ENCODE measurements at regions not wholly inside any gene's neighbourhood (a gene's known extent, or its start where the extent isn't known, plus 50 kb on each side); places are given as distances from the start of the nearest gene placed in this dataset.
A peak's percentile ranks its signal among the peaks of the same experiment; 100 is the strongest.

DNA sequence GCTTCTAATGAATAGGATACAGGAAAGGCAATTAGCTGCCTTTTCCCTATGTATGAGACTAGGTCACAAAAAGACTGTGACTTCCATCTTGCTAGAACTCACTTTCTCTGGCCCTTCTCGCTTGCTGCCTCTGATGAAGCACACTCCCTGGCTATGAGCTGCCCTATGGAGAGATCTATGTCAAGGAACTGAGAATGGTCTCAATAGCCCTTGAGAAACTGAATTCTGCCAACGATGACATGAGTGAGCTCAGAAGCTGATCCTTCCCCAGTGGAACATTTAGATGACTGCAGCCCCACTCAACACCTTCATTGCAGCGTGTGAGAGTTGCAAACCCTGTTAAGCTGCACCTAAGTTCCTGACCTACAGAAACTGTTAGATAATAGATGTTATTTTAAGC lies 309.8 kb downstream of the COG6 start:
- no peak for DNase-seq (ENCODE audit: low read depth in 2 of 3, low spot score in 2 of 3)

DNA sequence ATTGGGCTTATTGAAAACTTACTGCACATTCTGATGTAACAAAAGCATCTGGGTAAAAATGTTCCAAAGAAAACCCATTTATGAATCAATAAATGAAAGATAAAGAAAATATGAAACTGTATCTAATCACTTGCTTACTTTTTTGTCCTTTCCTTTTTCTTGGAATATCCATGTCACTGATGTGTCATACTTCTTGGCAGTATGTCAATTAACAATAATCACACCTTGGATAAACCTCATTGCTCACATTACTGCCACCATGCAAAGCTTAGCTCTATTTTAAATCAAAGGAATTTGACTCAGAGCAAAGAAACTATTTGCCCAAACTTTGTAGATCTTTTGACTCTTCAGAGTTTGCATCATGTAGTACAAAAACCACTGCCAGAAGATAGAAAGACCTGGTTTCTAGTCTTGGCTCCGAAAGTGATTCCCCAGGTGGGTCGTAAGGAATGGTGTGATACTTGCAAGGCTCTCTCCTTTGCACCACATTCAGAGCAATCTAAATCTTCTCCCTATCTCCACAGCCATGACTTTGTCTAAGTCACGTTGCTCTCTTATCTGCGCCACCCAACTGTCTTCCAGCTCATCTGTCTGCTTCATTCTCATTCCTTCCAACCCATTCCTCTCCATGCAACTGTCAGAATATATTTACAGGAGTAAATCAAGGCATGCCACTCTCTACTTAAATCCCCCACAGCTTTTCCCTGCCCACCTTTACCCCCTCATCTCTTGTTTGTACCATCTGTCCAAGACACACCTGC lies 311.9 kb downstream of the COG6 start:
- no peak for DNase-seq (ENCODE audit: low read depth in 2 of 3, low spot score in 2 of 3)

DNA sequence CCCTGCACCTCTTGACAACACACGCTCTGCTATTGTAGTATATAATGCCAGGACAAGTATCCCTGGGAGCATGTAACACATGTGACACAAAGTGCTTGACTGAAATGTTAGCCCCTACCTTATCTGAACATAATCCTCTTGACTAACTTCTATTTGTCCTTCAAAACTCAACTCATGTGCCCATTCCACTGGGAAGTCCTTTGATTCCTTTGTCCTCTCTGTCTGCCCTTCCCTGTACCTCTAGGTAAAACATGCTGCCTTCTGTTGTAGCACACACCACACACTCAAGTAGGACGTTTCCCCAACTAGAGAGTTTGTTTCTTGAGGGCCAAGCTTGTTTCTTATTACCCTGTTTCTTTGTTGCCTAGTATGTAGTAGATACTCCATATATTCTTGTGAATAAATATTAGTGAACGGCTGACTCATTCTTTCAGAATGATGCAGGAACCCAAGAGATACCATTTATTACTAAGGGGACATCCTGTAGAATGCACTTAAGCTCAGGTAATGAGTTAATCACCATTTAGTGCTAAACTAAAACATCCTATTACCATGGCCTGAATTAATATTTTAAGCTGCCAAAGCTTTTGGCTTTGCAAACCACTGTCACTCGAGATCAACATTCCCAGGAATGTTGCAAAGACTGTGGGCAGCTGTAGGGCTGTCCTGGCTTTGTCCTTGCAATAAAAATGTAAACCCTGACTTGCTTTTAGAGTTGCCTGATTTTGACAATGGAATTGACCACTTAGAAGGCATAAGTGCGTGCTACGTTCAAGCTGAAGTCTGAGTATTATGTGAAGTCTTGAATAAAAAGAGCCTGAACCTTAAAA lies 313.4 kb downstream of the COG6 start:
- DNase-seq (ENCODE audit: low read depth in 2 of 3, low spot score in 2 of 3) = no peak

DNA sequence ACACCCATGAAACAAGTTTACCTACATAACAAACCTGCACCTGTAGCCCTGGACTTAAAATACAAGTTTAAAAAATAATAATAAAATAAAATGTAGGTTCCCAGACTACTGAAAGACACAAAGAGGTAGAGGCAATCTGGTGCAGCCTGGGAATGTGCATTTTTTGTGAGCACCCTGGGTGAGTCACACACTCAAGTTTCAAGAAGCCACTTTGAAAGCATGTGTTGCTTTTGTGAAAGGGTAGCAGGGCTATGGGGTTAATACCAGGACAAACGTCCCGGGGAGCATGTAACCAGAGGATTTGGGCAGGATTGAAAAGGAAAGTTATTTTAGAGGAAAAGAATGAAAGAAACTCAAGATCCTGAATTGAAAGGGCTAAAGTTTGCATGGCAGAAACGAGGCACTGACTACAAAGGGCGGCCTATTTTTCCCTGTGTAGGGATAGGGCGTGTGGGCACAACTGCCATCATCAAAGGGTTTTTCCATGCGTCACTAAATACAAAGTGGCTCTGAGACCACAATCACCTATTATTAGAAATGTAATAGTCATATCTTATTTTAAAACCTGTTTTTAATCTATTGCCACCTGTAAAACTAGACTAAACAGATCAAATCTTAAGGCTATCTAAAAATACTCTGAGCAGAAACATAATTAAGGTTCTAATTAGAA lies 314.9 kb downstream of the COG6 start:
- no peak for DNase-seq (ENCODE audit: low read depth in 2 of 3, low spot score in 2 of 3)

DNA sequence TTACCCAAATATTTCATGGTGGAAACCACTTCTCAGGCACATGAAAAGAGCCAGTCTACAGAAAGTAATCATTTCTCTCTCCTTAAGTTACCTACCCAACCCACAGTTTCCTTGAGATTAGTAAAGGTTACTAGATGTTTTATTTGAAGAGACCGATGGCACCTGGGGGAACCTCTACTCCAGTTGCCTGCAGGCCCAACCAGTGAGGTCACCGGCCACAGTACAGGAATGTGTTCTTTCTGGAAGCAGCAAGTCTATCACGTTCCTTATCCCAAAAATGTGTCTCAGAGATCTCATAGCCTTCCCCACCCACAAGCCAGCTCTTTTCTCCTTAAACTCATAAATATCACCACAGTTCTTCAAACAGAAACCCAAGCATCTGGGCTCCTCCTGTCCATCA lies 316.1 kb downstream of the COG6 start:
- DNase-seq (ENCODE audit: low read depth in 2 of 3, low spot score in 2 of 3) = no peak

DNA sequence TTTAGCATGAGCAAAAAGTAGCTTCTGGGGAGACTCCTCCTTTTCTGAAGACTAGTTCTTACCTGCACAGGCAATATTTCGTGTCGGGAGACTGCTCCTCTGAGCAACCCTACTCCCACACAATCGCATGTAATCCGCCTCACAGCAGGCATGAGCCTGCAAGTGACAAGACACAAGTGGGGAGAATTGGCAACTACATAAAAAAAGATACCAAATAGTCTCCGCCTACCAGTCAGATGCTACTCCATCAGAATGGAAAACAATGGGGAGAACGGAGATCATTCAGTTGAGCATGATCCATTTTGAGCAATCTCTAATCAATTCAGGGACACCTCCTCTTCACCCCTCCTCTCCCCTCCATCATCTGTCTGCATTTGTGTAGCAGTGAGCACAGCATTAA lies 321.0 kb downstream of the COG6 start:
- no peak for DNase-seq (ENCODE audit: low read depth in 2 of 3, low spot score in 2 of 3)

DNA sequence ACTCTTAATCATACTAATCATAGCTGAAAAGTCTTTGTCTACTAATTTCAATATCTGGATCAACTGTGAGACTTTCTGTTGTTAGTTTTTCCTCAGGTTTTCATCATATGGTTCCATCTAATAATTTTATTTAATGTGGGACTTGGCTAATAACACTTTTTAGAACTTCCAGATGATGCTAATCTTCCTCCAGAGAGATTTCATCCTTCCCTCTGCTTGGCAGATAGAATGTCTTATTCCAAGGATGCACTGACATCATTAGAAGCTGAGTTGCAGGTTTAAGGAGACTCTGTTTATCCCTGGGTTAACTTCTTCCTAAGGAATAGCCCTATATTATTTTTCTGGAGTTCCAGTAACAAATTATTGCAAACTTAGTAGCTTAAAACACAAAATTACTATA lies 325.6 kb downstream of the COG6 start:
- no peak for DNase-seq (ENCODE audit: low read depth in 2 of 3, low spot score in 2 of 3)

DNA sequence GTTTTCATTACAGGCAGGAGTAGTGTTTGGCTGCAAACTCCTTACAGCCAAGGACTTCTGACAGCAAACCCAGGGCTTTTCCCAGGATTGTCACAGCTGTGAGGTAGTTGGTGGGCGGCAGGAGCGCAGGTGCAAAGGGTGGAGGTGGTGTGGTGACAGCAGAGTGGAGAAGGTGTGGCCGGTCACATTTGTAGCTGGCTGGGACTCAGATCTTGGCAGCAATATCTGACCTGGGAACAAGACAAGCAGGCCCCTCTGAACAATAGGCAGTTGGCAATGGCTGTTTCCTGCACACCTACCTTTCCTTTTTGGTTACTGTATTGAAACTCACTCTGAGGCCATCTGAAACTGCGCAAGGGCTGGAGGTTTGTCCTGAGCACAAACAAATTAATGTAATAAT lies 327.3 kb downstream of the COG6 start:
- no peak for DNase-seq (ENCODE audit: low read depth in 2 of 3, low spot score in 2 of 3)

DNA sequence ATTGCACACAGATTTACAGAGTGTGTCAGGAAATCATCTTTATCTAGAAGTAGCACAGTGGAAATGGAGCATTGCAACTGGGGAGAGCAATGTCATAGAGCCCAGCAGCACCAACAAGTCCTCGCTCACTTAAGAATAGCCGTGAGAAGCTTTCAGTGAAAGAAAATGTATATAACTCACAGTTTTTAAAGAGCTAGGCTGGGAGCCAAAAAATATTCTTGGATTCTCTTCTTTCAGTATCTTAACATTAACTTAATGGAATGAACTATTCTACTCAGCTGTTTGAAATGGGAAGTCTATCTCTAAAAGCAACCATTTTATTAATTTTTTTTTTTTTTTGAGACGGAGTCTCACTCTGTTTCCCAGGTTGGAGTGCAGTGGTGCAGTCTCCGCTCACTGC lies 329.6 kb downstream of the COG6 start:
- DNase-seq (ENCODE audit: low read depth in 2 of 3, low spot score in 2 of 3) = no peak

DNA sequence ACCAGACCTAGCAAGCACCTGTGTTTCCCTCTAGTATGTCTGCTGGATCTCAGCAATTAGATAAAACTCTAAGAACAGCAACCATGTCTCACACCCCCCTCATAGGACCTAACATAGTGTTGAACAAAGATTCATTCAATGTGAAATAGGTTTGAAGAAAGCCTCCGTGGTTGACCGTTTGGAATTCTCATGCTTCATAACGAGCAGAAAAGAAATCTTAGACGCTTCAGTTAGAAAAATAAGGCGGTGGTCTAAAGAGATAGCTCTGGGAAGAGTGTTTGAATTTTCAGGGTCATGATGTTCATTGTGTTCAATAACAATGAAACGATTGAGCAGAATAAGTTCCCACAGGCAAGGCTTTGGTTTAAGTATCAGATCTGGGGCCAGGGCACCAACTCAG lies 332.9 kb downstream of the COG6 start:
- DNase-seq (ENCODE audit: low read depth in 2 of 3, low spot score in 2 of 3) = no peak

DNA sequence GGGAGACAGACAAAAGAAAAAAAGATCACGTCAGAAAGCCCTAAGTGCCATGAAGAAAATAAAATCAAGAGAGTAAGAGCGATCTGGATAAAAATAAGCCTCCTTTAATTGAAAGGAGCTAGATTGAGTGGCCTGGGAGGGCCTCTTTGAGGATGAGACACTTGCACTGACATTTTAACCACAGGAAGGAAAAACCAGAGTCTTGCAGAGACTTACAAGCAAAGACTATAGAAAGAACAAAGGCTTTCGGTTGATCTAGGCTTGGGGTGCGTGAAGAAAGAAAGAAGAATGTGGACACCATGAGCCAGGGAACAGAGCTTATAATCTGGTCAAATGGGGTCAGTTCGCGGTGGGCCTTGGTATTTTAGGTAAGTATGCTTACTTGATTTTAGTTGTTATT lies 342.7 kb downstream of the COG6 start:
- no peak for DNase-seq (ENCODE audit: low read depth in 2 of 3, low spot score in 2 of 3)

DNA sequence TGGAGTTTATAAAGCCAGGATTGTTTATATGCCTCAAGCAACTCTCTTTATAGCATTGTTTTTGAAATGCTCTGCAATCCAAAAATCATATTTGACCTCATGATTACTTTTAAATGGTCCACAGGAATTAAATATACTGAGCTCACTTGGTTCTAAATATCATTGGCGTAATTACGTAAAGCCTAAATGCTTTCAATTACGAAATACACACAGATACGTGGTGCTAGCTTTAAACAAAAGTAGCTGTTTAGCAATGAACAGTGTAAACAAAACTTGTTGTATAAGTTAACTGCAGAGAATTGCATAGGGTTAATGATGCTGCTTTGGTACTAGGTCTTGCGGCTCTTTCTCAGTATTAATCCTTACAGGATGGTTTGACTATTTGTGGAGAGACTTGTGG lies 346.6 kb downstream of the COG6 start:
- no peak for DNase-seq (ENCODE audit: low read depth in 2 of 3, low spot score in 2 of 3)

DNA sequence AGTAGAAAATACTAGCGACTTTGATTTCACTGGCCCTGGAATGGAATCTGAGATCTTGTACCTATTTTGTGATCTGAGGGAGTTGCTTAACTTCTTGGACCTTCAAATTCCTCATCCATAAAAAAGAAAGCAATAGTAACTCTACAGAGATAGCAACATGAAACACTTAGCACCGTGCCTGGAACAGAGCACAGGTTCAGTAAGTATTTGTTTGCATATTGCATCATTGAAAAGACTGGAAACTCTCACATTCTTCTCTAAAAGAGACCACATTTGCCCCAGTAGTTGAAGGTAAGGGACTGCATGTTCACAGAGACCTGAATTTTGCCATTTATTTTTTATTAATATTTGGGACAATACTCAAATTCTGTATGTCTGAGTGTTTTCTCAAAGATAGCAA lies 358.1 kb downstream of the COG6 start:
- DNase-seq (ENCODE audit: low read depth in 2 of 3, low spot score in 2 of 3) = no peak

DNA sequence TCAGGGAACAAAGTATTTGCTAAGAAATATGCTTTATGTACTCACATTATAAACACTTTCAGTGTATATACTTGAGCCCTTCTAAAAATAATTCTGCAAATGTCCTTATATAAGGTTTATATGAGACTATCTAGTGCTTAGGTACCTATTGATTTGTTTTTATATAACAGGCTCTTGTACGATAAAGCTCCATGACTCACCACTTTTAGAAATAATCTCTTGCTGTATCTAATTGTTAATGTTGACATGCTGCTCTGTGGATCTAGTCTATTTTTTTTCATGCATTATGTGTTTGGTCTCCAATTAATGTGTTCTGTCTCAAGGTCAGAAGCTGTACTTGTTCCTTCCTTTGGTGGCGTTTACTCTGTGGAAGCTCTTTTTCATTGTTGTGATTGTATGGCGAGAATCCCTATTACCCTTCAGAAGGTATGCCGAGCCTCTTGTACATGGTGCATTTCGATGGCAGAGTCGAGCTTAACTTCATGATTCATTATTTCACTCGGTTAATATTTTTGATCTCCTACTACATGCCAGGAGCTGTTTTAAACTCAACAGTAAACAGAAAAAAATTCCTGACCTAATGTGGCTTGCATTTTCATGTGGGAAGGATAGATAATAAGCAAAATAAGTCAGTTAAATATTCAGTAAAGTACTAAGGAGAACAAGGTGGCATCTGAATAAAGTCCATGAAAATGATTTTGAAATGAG lies 361.6 kb downstream of the COG6 start:
- no peak for DNase-seq (ENCODE audit: low read depth in 2 of 3, low spot score in 2 of 3)

DNA sequence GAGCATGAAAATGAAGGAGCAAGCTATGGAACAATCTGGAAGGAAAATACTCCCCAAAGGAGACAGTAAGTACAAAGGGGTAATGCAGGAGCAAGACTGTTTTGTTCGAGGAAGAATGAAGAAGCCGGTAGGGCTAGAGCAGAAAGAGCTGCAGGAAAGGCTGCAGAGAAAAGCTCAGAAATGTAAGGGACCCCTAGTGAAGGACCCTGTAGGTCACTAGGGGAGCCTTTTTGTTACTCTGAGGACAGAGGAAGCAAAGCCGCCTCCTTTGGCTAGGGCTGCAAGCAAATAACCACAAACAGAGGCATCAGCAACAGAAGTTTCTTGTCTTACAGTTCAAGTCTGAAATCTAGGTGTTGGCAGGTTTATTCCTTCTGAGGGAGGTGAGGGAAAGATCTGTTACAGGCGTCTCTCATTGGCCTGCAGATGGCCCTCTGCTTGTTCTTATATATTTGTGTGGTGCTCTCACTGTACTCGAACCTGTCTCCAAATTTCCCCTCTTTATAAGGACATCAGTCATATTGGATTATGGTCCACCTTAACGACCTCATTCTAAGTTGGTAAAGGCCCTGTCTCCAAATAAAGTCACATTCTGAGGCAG lies 362.3 kb downstream of the COG6 start:
- no peak for DNase-seq (ENCODE audit: low read depth in 2 of 3, low spot score in 2 of 3)

DNA sequence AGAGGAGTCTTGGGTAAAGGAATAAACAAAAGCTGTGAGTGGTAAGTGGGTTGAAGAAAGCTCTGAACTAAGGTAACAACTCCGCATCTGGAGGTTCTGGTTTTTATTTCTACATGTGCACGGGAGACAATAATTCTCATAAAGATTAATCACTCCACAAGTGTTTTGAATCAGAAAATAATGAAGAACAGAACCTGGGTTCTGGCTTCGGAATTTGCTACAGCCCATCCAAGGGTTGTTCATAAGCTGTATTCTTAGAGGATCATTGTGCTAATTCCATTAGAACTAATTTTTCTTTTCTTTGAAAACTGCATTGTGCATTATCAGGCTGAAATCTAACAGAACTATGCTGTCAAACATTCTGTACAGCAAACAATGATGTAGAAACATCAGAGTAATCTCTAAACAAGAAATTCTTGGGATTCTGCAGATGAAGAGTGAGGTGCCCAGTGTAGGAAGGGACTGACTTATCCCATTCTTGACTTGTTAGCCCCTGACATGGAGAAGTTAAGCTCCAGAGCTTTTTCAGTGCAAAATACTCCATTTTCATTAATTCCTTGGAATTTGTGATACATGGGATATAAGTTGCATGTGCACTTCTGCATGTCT lies 368.2 kb downstream of the COG6 start:
- no peak for DNase-seq (ENCODE audit: low read depth in 2 of 3, low spot score in 2 of 3)

DNA sequence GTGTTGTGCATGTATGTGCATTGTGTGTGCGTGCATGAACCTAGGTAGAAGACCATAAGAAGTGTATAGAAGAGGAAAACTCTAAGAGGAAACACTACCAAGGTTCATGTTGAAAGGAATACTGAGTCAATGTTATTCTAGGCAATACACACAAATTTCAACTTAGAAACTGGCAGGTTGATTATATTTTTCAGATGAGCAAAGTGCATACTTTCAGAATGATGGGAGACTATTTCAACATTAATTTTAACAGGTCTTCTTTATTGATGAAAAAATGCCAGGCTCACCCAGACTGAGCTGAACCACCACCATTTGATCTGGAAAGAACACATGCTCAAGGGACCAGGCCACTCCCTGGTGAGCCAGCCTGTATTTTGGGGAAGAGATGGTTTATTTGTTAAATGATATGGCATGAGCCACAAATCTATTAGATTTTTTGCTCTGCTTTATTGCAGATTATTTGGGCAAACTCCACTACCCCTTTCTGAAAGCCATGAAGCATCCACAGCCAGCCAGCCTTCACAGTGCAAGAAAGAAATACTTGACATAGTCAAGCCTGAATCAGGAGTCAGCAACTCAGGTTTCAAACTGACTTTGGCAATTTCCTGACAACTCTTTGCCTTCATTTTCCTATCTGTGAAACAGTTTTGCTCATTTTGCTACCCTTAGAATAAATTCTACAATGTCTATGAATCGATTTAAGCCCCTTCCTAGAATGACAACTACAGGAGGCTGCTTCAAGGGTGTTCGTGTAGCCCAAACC lies 368.9 kb downstream of the COG6 start:
- DNase-seq (ENCODE audit: low read depth in 2 of 3, low spot score in 2 of 3) = no peak

DNA sequence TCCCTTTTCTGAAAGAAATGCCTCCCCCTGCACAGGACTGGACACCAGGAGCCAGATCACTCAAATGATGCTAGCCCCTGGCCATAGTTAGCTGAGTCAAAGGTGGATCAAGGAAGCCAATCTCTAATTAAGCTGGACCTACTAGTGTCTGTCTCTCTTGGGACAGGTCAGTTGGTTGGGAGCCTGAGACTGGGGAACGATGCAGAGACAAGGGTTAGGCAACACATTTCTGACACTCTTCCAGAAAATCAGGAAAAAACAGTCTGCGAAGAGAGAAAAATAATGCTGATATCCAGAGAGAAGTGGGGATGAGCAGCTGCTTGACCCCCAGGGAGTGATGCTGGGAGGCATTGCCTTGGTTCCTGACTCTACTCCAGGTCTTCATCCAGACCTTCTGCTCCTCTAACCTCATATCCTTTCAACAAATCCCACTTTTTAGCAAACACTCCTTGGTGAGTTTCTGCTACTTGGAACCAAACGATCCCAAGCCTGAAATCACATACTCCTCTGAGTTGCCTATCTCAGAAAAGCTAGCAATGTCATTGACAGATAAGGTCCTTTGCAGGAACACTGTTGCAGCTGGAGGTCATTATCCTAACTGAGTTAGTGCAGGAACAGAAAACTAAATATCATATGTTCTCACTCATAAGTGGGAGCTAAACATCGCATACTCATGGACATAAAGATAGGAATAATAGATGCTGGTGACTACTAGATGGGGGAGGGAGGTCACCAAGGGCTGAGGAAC lies 369.7 kb downstream of the COG6 start:
- DNase-seq (ENCODE audit: low read depth in 2 of 3, low spot score in 2 of 3) = no peak

DNA sequence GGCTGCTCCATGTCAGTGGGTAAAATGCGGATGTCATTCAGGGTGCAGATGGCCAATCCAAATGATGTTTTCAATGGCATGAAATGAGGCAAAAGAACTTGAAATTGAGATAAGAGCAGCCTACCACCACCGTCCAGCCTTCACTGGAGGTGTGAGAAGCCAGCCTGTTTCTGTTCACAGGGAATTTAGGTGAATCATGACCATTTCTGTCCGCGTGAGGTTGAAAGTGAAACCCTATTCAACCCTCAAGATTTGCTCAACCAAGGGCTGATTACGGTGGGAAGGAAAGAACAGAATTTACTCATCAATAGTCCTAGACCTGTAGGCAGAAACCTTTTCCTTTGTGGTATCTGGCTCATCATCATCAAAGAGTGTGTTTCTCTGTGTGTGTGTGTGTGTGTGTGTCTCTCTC lies 370.7 kb downstream of the COG6 start:
- peak in 2 of 3 experiments; percentile 27 to 42 for DNase-seq (ENCODE audit: low read depth in 2 of 3, low spot score in 2 of 3)
